ENCODE measurements at regions not wholly inside any gene's neighbourhood (a gene's known extent, or its start where the extent isn't known, plus 50 kb on each side); places are given as distances from the start of the nearest gene placed in this dataset.

- DNase-seq: no peak
- Mint-ChIP-seq H3K27ac (no peak overlapping the region; a peak in 1 of 7 replicates), H3K4me3 (no peak overlapping the region), H3K9me3 (peaks cover 0 to 15% of the 10 kb centered on the region in 2 experiments; a peak in 4 of 5 replicates), H3K4me1 (peaks cover 0 to 6% of the 10 kb centered on the region in 2 experiments; a peak in 2 of 4 replicates), H3K27me3 (ENCODE audit: low read depth) (no peaks in the 10 kb centered on the region), H3K36me3 (ENCODE audit: insufficient read depth in 1 of 3, low read depth in 3 of 3) (peaks cover 22 to 26% (median 26%) of the 10 kb centered on the region in 3 experiments)
- no peak for TF ChIP-seq CTCF (conservative IDR thresholded peaks at IDR 0.05)
- no peak overlapping the region for H2AFZ ChIP-seq (ENCODE audit: low read length)
- H3K56ac ChIP-seq (ENCODE audit: insufficient read length, low read depth, low read length): no peak overlapping the region
- H3K4ac ChIP-seq (ENCODE audit: low read depth, low read length): no peak overlapping the region
- no peak overlapping the region for H3K27ac ChIP-seq (ENCODE audit: insufficient read length, low read depth, low read length)
- H3K4me2 ChIP-seq (ENCODE audit: insufficient read depth, insufficient read length, low read length): no peak overlapping the region
- no peak overlapping the region for H3K23ac ChIP-seq (ENCODE audit: insufficient read length, low read depth, low read length)
- H2BK120ac ChIP-seq (ENCODE audit: low read depth, low read length, poor library complexity, severe bottlenecking): no peak overlapping the region
- no peak overlapping the region for H4K91ac ChIP-seq (ENCODE audit: insufficient read length, low read depth, low read length)
- no peaks in the 10 kb centered on the region for H3K79me2 ChIP-seq (ENCODE audit: insufficient read depth, low read length)
- H3K4me1 ChIP-seq (ENCODE audit: insufficient read depth, low read length): no peaks in the 10 kb centered on the region; the same call in 1 of the 2 replicates
- H2AK5ac ChIP-seq (ENCODE audit: insufficient read length, low read length): no peak overlapping the region
- WGBS (ENCODE audit: extremely low coverage, insufficient read length, low lambda C conversion rate): no CpG with 5 or more reads among the region's 3 CpGs
- H4K20me1 ChIP-seq (ENCODE audit: control insufficient read depth, insufficient read depth, insufficient read length): no peaks in the 10 kb centered on the region
- no peak overlapping the region for H3T11ph ChIP-seq (ENCODE audit: low read length)
- H2BK12ac ChIP-seq (ENCODE audit: insufficient read length, low read depth, low read length): no peak overlapping the region
- no peak overlapping the region for H3K18ac ChIP-seq (ENCODE audit: insufficient read length, low read depth, low read length)
- H3K79me1 ChIP-seq (ENCODE audit: insufficient read depth, low read depth, low read length, poor library complexity, severe bottlenecking): no peaks in the 10 kb centered on the region
- no peak overlapping the region for H2BK15ac ChIP-seq (ENCODE audit: low read depth, low read length)
- H4K5ac ChIP-seq (ENCODE audit: insufficient read length, low read depth, low read length): no peak overlapping the region
- H3K23me2 ChIP-seq (ENCODE audit: insufficient read length, low read depth, low read length, poor library complexity, severe bottlenecking): no peaks in the 10 kb centered on the region
- H3K14ac ChIP-seq (ENCODE audit: insufficient read depth, low read length): no peak overlapping the region
- no peaks in the 10 kb centered on the region for H3K27me3 ChIP-seq (ENCODE audit: insufficient read depth, low read length)
- no peak overlapping the region for H2BK20ac ChIP-seq (ENCODE audit: low read depth, low read length, poor library complexity, severe bottlenecking)
- no peak overlapping the region for H2BK5ac ChIP-seq (ENCODE audit: insufficient read length, low read length)
- H3K9me3 ChIP-seq (ENCODE audit: control insufficient read depth, low read depth, low read length): no peaks in the 10 kb centered on the region
- H3K9ac ChIP-seq (ENCODE audit: extremely low read depth, insufficient read length, low read length): no peak overlapping the region
- H4K8ac ChIP-seq (replicated peaks; ENCODE audit: insufficient read length, low read depth, low read length): no peak overlapping the region
These were observed 466.0 kb upstream of the RGS6 start for GRCh38 chr14:71466251-71466650.
